NCI-H146 treated with DMSO at 0.1 percent for 48 hours (cell line): ENCODE measurements at regions not wholly inside any gene's neighbourhood (a gene's known extent, or its start where the extent isn't known, plus 50 kb on each side); places are given as distances from the start of the nearest gene placed in this dataset.

Source experiments
- DNase-seq: peaks from one replicate; lab custom pipeline; 2025; ENCODE audit not compliant: unreplicated experiment; lab: John Stamatoyannopoulos, UW

DNA sequence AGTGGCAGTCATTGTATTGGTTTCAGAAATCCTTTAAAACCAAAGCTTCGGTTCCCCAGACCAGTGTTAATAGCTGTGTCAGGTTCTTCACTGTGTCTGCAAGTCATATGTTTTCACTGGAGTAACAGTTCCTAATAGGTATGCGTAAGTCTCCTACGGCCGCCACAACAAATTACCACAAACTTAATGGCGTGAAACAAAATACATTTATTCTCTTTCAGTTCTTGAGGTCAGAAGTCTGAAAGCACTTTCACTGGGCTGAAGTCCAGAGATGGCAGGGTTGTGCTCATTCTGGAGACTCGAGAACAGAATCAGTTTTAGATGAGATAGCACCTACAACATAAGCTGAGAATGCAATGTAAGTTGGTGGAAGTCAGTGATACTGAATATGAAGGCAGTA, 556.2 kb downstream of the TLE4 start:
- DNase-seq: no peak

DNA sequence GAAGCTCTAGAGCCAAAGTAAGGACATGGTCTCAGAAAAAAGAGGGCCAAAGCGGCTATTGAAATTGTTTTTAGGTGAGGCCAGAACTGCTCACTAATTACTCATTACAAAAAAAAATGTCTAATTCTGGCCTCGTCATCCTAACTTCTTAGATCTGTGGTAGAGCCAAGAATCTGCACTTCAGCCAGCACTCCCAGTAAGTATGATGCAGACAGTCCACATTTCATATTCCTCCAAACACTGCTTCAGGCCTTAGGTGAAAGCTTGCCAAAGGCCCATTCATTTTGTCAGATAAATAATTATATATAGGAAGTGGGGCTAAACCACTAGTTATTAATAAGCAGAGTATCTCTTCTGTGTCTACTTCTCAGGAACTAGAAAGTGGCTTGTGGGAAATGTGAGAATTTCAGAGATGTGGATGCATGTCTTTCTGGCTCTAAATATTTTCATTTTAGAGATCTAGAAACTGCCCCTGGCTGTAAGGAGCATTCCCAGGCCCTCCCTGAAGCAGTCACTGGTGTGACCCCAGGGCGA, 554.0 kb downstream of the TLE4 start:
- DNase-seq: no peak

DNA sequence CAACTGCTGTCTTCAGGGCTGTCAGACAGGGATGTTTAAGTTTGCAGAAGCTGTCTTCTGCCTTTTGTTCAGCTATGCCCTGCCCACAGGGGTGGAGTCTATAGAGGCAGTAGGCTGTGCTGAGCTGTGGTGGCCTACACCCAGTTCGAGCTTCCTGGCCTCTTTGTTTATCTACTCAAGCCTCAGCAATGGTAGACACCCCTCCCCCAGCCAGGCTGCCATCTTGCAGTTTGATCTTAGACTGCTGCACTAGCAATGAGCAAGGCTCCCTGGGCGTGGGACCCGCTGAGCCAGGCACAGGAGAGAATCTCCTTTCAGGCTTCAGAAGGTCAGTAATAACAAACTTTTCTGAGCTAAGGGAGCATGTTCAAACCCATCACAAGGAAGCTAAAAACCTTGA, 545.3 kb downstream of the TLE4 start:
- no peak for DNase-seq

- no peak for DNase-seq
These were observed 542.5 kb downstream of the TLE4 start for GRCh38 chr9:80114241-80114640.

- no peak for DNase-seq
These were observed 536.3 kb downstream of the TLE4 start for GRCh38 chr9:80107931-80108660.

GRCh38 chr9:80097476-80097875, 525.7 kb downstream of the TLE4 start:
- no peak for DNase-seq

DNA sequence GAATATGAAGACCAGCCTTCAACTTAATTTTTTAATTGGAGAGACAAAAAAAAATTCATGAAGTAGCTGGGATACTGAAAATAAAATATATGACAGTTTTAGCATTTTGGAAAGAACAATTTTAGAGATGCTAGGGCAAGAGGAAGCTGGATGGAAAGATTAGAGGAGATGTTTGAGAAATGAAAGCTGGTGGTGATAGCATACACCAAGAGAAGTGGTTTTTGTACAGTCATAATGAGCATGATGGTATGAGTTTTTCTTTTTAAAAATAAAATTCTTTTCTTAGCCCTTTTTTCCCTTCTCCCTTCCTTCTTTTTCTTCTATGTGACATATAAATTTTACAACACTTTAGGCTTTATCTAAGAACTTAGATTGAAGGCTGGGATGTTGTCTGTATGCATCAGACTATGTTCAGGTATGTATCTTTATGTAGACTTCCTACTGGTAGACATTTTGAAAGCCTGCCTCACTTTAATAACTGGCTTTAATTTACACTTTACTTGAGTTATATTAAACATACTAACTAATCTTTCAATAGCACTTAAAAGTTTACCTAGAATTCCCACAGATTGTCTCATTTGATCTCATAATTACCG, 522.5 kb downstream of the TLE4 start:
- no peak for DNase-seq

GRCh38 chr9:80093695-80094094, 521.9 kb downstream of the TLE4 start:
- DNase-seq: no peak

DNA sequence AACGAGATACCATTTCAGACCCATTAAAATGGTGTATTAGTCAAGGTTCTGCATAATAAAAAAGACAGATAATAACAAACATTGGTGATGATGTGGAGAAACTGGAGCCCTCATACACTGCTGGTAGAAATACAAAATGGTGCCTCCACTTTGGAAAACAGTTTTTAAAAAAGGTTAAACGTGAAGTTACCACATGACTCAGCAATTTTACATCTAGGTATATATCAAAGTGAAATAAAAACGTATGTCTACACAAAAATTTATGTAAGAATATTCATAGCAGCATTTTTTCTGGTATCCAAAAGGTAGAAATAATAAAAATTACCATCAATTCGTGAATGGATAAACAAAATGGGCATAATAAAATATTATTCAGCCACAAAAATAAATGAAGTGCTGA, 519.8 kb downstream of the TLE4 start:
- no peak for DNase-seq

- DNase-seq: no peak
These were observed 518.6 kb downstream of the TLE4 start for GRCh38 chr9:80090317-80090716.

- DNase-seq: no peak
These were observed 515.1 kb downstream of the TLE4 start for GRCh38 chr9:80086822-80087345.

- no peak for DNase-seq
These were observed 514.6 kb downstream of the TLE4 start for GRCh38 chr9:80086386-80086785.

DNA sequence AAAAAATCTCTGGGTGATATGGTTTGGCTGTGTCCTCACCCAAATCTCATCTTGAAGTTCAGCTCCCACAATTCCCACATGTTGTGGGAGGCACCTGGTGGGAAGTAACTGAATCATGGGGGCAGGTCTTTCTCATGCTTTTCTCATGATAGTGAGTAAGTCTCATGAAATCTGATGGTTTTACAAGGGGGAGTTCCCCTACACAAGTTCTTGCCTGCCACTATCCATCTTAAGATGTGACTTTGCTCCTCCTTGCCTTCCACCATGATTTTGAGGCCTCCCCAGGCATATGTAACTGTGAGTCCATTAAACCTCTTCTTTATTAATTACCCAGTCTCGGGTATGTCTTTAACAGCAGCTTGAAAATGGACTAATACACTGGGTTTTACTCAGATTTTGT, 513.9 kb downstream of the TLE4 start:
- DNase-seq: no peak

DNA sequence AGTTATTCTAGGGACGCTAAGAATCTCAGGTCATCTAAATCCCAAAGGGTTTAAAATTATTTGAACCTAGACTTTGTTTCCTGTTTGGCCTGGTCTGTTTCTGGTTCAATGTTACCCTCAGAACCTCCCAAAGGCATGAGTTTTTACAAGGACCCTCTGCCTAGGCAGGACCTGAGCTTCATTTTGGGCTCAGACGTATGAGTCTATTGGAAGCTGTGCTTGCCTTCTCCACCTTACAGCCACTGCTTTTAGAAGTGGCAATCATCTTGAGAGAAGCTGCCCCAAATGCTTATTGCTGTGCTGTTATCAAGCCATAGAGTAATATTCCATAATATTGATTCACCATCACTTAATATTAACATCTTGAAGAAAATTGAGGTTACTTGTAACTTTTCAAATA, 510.4 kb downstream of the TLE4 start:
- DNase-seq: no peak

DNA sequence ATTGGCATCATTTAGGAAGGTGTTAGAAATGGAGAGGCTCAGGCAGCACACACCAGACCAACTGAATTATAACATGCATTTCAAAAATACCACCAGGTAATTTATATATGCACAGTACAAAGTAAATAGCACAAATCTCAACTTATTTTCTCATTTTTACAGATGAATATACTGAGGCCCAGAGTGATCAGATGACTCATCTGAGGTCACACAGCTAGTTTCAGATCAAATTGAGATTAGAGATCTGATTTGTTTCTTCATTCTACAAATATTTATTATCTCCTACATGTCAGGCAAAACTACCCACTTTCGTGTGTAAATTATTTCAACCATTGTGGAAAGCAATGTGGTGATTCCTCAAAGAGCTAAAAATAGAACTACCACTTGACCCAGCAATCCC, 507.1 kb downstream of the TLE4 start:
- DNase-seq: no peak

- DNase-seq: no peak
These were observed 505.3 kb downstream of the TLE4 start for GRCh38 chr9:80077059-80077458.

GRCh38 chr9:80076162-80076561, 504.4 kb downstream of the TLE4 start:
- no peak for DNase-seq

DNA sequence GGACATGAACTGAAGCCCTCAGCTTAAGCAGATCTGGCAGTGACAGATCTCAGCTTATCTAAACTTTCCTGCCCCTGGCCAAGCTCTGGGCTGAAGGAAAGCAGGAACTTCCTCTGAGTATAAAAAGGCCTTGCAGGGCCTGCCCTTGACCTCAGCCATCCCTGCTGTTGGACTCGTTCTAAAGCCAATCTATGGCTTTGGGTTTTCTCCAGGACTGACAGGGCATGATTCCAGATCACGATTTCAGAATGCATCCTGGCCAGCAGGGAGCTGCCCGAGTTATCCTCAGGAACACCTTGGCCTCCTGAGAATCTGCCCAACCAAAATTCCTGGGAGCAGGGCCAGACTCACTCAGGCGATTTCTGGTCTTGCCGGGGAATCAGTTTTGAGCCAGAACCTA, 502.7 kb downstream of the TLE4 start:
- no peak for DNase-seq

DNA sequence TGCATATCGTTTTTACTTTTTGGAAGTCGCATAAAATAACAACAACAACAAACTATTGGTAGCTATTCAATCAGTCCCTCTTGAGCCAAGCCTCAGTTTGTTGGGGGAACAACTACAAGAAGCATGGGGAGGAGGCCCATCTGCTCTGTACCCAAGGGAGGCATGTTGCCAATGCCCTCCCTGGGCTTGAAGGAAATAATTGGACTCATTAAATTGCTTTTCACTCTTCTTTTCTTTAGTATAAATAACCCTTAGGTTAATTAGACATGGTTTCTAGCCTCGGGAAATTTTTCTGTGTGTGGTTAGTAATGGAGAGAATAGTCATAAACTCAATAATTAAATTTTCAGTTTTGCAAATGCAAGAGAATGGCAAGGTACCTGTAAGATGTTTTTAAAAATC, 500.7 kb downstream of the TLE4 start:
- DNase-seq: no peak

DNA sequence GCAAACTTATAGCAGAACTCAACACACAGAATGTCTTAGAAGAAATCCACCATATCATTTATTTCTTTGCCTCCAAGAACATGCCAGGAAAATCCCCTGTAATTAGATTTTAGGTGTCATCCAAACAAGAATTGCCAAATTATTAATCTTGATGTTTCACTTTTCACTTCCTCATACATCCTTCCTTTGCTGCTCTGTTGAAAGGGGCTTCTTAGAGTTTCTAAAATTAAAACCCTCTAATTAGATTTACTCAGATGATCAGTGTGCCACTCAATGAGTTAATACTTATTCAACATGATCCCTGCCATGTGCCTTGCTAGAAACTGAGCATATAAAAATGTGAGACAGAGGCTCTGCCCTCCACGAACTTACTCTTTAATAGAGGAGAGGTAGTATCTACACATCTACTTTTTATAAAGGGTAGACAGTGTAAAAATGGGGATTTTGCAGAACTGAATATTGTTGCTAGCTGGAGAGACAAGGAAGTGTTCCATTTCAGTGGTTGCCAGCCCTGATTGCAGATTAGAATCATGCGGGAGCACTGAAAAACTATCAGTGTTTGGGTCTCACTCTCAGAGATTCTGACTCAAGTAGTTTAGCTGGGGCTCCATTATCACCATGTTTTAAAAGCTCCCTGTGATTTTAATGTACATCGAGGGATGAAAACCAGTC, 498.4 kb downstream of the TLE4 start:
- DNase-seq: no peak

DNA sequence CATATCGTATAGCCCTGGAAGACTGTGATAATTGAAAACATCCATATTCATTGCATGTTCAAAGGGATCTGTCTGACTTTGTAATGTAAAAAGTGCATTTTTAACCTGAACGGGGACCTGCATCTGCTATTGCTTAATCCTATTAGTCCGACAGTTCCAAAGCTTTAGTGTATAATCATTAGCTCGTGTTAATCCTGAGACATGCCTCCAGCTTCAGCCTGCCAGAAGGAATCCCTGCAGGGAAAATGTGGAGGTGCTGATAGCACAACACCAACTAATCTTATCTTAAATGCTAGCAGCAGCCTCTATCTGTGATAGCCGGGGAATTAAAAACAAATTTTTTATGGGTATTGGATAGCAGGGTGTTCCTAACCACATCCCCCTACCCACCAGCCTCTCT, 495.2 kb downstream of the TLE4 start:
- DNase-seq: no peak

GRCh38 chr9:80062567-80062966, 490.8 kb downstream of the TLE4 start:
- no peak for DNase-seq
